Omental fat pad (tissue), 3 donors: ENCODE measurements at regions not wholly inside any gene's neighbourhood (a gene's known extent, or its start where the extent isn't known, plus 50 kb on each side); places are given as distances from the start of the nearest gene placed in this dataset.

ENCODE experiments used
- ATAC-seq: fragments of 150-250 bp; one replicate; pipeline ENCODE4 v1.9.1; 2016; ENCODE audit warnings: mild to moderate bottlenecking, moderate library complexity; ENCODE audit not compliant: low FRiP score
- DNase-seq: peaks from one replicate; pipeline ENCODE4 v3.0.0-alpha.2; 2019; ENCODE audit warnings: low spot score
- TF ChIP-seq, protein P1 (sequence below), 3 donors: fragments of 450-650 bp; IDR thresholded peaks; one replicate each; pipeline ENCODE4 v1.5.1; 2016 to 2017; ENCODE audit warnings: antibody characterized with exemption in 3 of 3, mild to moderate bottlenecking in 3 of 3, moderate library complexity in 2 of 3

DNA sequence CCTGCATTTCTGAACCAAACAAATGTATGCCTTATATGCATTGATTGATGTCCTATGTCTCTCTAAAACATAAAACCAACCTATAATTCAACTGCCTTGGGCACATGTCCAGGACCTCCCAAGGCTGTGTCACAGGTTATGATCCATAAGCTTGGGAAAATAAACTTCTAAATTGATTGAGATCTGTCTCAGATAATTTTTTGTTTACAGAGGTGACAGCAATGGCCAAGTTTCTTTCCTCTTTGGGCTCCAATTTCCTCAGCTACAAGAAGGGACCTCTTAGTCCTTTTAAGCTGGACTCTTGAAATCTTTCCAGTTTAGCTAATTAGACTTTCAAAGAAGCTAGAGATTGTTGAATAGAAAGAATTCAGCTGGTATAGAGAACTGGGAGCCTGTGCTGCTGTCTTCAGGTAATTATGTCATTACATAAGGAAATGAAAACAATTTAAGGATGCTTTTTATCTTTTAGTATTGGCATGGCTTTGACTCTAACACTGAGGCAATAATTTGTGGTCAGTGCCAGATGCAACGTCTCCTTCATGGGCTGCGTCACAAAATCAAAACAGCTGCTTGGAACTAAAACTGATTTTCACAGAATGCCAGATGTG is 412.1 kb upstream of the TRIB2 start:
- TF ChIP-seq, protein P1, sequence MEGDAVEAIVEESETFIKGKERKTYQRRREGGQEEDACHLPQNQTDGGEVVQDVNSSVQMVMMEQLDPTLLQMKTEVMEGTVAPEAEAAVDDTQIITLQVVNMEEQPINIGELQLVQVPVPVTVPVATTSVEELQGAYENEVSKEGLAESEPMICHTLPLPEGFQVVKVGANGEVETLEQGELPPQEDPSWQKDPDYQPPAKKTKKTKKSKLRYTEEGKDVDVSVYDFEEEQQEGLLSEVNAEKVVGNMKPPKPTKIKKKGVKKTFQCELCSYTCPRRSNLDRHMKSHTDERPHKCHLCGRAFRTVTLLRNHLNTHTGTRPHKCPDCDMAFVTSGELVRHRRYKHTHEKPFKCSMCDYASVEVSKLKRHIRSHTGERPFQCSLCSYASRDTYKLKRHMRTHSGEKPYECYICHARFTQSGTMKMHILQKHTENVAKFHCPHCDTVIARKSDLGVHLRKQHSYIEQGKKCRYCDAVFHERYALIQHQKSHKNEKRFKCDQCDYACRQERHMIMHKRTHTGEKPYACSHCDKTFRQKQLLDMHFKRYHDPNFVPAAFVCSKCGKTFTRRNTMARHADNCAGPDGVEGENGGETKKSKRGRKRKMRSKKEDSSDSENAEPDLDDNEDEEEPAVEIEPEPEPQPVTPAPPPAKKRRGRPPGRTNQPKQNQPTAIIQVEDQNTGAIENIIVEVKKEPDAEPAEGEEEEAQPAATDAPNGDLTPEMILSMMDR (IDR thresholded peaks at IDR 0.05), result no peak
- no peak for DNase-seq
- ATAC-seq, result no peak

DNA sequence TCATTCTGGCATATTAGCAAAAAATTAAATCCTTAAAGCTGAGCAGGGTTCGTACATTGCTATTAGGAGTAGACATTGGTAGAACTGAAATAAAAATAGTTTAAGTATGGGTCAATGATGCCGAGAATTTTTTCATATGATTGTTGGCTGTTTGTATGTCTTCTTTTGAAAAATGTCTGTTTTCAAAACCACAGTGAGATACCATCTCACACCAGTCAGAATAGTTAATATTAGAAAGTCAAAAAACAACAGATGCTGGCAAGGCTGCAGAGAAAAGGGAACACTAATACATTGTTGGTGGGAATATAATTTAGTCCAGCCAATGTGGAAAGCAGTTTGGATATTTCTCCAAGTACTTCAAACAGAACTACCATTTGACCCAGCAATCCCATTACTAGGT is 410.8 kb upstream of the TRIB2 start:
- TF ChIP-seq, protein P1 (IDR thresholded peaks at IDR 0.05), result no peak
- no peak for ATAC-seq
- DNase-seq, result no peak

DNA sequence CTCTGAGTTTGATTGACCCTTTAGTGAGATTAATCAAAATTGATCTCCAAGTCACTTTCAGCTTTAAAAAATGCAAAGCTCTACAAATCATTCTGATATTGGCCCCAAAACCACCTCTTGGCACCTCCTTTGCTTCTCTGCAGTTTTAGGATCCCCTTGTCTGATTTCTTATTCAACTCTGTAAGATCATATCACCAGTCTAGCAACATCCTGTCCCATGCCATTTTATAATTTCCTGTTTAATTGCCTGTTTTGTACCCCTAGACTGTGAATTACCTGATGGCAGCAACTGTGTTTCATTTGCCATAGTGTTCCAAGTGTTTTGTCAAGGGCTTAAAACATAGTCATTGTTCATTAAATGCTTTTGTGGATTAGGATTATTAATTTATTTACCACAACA is 406.3 kb upstream of the TRIB2 start:
- no peak for ATAC-seq
- TF ChIP-seq, protein P1 (IDR thresholded peaks at IDR 0.05), result no peak
- DNase-seq, result no peak

DNA sequence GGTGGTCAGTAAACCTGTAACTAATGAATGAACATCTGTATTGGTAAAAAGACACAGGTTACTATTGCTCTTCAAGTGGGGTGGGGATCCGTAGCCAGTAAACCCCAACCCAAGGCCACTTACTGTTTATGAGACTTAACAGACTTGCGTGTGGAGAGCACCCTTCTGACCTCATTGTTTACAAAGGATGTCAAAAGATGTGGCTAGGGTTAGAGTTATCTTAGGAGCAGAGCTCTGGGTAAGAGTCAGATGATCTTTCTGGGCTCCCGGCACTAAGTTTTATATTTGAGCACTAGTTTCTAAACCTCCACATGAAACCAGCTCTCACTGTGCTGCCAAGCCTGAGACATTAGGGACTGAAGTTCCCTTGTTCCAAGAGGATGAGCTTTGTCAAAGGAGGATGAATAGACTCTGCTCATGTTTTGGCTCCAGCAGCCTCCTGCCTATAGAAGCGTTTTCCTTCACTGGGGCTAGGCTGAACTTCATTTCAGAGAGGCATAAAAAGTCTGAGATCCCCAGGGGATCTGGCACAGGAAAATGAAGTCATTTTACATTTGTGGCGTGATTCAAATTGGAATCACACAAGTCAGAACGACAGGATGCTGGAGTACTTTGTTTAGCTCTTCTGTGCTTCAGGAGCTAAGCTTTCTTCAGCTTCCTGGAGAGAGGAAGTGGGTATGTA is 403.1 kb upstream of the TRIB2 start:
- DNase-seq, result no peak
- TF ChIP-seq, protein P1 (IDR thresholded peaks at IDR 0.05), result no peak
- ATAC-seq, result no peak

DNA sequence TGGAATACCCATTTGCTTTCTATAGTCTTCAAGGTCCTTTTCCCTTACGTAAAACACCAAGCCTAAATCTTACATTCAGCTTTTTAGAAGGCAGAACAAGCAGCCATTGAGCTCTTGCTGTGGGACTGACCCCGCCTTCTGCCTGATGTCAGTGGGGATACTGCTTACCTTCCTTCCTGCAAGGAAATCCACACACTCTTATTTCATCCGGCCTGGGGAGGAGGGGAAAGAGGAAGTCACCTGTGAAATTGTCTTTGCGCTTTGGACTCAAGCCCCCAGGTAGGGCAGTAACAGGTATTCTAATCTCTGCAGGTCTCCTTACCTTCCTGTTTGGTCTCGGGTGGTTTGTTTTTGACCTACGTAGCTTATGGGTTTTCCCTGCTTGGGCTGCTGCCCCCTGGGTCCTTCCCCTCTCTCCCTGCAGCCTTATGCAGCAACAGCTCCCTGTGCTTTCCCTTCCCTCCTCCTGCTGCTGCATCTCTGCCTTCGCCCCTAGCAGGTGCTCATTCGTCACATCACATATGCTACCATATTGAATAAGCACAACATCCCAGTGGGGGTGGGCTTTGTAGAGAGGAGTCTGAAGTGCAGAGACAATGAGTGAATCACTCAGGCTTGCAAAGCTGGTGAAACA is 402.5 kb upstream of the TRIB2 start:
- DNase-seq, result no peak
- TF ChIP-seq, protein P1 (IDR thresholded peaks at IDR 0.05), result no peak
- ATAC-seq, result no peak

DNA sequence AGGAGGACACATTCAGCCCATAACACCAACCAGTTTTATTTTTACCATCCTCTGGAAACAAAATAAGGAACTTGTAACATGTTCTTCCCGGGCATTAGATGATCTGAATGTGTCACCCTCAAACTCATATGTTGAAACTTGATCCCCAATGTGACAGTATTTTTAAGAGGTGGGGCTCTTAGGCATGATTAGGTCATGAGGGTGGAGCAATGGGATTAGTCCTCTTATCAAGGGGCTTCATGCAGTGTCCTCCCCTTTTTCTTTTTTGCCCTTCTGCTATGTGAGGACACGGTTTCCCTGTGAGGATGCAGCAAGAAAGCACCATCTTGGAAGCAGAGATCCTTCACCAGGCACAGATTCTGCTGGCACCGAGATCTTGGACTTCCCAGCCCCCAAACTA is 401.5 kb upstream of the TRIB2 start:
- ATAC-seq (no peak), DNase-seq (no peak)
- TF ChIP-seq, protein P1 (IDR thresholded peaks at IDR 0.05), result no peak

DNA sequence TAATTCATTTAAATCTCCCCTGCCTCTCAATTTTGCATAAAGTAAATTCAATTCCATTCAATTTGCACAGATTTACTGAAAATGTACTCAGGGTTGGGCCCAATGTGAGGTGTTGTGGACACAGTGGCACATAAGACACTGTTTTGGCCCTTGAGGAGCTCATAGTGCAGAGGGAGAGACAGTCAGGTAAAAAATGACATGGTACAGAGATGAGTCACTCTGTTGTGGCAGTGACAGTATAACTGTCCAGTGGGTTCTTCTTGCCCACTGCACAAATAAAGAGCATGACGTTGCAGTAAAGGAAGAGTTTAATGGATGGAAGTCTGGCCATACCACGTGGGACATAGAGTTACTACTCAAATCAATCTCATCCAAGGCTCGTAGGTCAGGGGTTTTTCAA is 400.3 kb upstream of the TRIB2 start:
- DNase-seq, result no peak
- TF ChIP-seq, protein P1 (IDR thresholded peaks at IDR 0.05), result no peak
- no peak for ATAC-seq
